GDM1 (cell line): ENCODE measurements at regions not wholly inside any gene's neighbourhood (a gene's known extent, or its start where the extent isn't known, plus 50 kb on each side); places are given as distances from the start of the nearest gene placed in this dataset.
"Not testable (repeated sequence)": the region's sequence is repeated elsewhere in the genome, so short reads cannot be mapped to it uniquely, and the experiment has no call there.

Experiments
- DNase-seq: peaks from one replicate; lab custom pipeline; 2025; lab: John Stamatoyannopoulos, UW

- no peak for DNase-seq
These were observed 101.7 kb upstream of the ZNF236 start for GRCh38 chr18:76720683-76721082.

GRCh38 chr18:76715012-76715610 lies 107.2 kb upstream of the ZNF236 start:
- no peak for DNase-seq

- DNase-seq, result no peak
These were observed 108.9 kb upstream of the ZNF236 start for GRCh38 chr18:76713432-76713831.

- DNase-seq, result no peak
These were observed 109.7 kb upstream of the ZNF236 start for GRCh38 chr18:76712511-76713140.

- DNase-seq, result no peak
These were observed 111.5 kb upstream of the ZNF236 start for GRCh38 chr18:76710646-76711520.

GRCh38 chr18:76709659-76710645 lies 112.4 kb upstream of the ZNF236 start:
- DNase-seq, result peak; percentile 24

- DNase-seq, result no peak
These were observed 113.5 kb upstream of the ZNF236 start for GRCh38 chr18:76708722-76709353.

GRCh38 chr18:76708071-76708721 lies 114.2 kb upstream of the ZNF236 start:
- DNase-seq, result no peak

GRCh38 chr18:76707534-76707933 lies 114.8 kb upstream of the ZNF236 start:
- DNase-seq, result no peak

- DNase-seq, result not testable (repeated sequence)
These were observed 117.8 kb upstream of the ZNF236 start for GRCh38 chr18:76704589-76704988.

GRCh38 chr18:76699923-76700322 lies 122.4 kb upstream of the ZNF236 start:
- no peak for DNase-seq

- DNase-seq, result no peak
These were observed 124.9 kb upstream of the ZNF236 start for GRCh38 chr18:76697441-76697901.

GRCh38 chr18:76691800-76692199 lies 130.6 kb upstream of the ZNF236 start:
- DNase-seq, result no peak

GRCh38 chr18:76689646-76690264 lies 132.6 kb upstream of the ZNF236 start:
- no peak for DNase-seq

- DNase-seq, result no peak
These were observed 133.5 kb upstream of the ZNF236 start for GRCh38 chr18:76688724-76689472.

GRCh38 chr18:76687304-76687962 lies 134.9 kb upstream of the ZNF236 start:
- DNase-seq, result no peak

- DNase-seq, result peak; percentile 3
These were observed 135.6 kb upstream of the ZNF236 start for GRCh38 chr18:76686737-76687231.

GRCh38 chr18:76685860-76686259 lies 136.5 kb upstream of the ZNF236 start:
- DNase-seq, result no peak

- DNase-seq, result no peak
These were observed 137.0 kb upstream of the ZNF236 start for GRCh38 chr18:76685402-76685801.
